MCF 10A (cell line): ENCODE measurements at regions not wholly inside any gene's neighbourhood (a gene's known extent, or its start where the extent isn't known, plus 50 kb on each side); places are given as distances from the start of the nearest gene placed in this dataset.

ENCODE experiments used
- BruUV-seq: library from RNA; stranded (reverse); fragments of 400-500 nt; replicated peaks from 2 replicates; lab custom pipeline; 2021; lab: Mats Ljungman, UMichigan
- CTCF ChIA-PET: fragments of 300-600 bp; sonication (Branson Sonifier 250); formaldehyde crosslinking; extraction: SDS; loops from one replicate; lab custom pipeline; 2021; ENCODE audit warnings: antibody characterized with exemption, inconsistent platforms; lab: Yijun Ruan, JAX
- POLR2A ChIA-PET: fragments of 300-600, 350-650 bp; sonication (Branson Sonifier 250); formaldehyde crosslinking; extraction: SDS; loops from one replicate; lab custom pipeline; 2020; ENCODE audit warnings: antibody characterized with exemption, inconsistent platforms; lab: Yijun Ruan, JAX
- DNase-seq: peaks from one replicate; pipeline ENCODE4 v3.0.0-alpha.2; 2018; ENCODE audit not compliant: unreplicated experiment
- H3K27ac Mint-ChIP-seq: one replicate; pipeline ENCODE4 v1.8.0; 2022; ENCODE audit warnings: mild to moderate bottlenecking, low read depth, mixed read lengths; ENCODE audit not compliant: unreplicated experiment
- H3K27me3 Mint-ChIP-seq: one replicate; pipeline ENCODE4 v1.8.0; 2022; ENCODE audit warnings: mixed read lengths; ENCODE audit not compliant: insufficient read depth, unreplicated experiment
- H3K36me3 Mint-ChIP-seq: one replicate; pipeline ENCODE4 v1.8.0; 2022; ENCODE audit warnings: mild to moderate bottlenecking, moderate library complexity, mixed read lengths; ENCODE audit not compliant: insufficient read depth, unreplicated experiment
- H3K4me1 Mint-ChIP-seq: one replicate; pipeline ENCODE4 v1.8.0; 2022; ENCODE audit warnings: mixed read lengths; ENCODE audit not compliant: insufficient read depth, unreplicated experiment
- H3K4me3 Mint-ChIP-seq: one replicate; pipeline ENCODE4 v1.8.0; 2022; ENCODE audit warnings: mild to moderate bottlenecking, moderate library complexity, mixed read lengths; ENCODE audit not compliant: unreplicated experiment
- H3K9me3 Mint-ChIP-seq: one replicate; pipeline ENCODE4 v1.8.0; 2022; ENCODE audit warnings: mixed read lengths; ENCODE audit not compliant: unreplicated experiment
- intact Hi-C: fragments of 100-400 bp; cut with micrococcal nuclease; formaldehyde crosslinking; loops from 2 replicates; pipeline ENCODE4 v1.14.1; 2022
- TF ChIP-seq, protein P1 (sequence below): fragments of 200-600 bp; IDR thresholded peaks from one replicate; pipeline ENCODE4 v1.8.0; 2022; ENCODE audit warnings: antibody characterized with exemption, mild to moderate bottlenecking; ENCODE audit not compliant: unreplicated experiment

DNA sequence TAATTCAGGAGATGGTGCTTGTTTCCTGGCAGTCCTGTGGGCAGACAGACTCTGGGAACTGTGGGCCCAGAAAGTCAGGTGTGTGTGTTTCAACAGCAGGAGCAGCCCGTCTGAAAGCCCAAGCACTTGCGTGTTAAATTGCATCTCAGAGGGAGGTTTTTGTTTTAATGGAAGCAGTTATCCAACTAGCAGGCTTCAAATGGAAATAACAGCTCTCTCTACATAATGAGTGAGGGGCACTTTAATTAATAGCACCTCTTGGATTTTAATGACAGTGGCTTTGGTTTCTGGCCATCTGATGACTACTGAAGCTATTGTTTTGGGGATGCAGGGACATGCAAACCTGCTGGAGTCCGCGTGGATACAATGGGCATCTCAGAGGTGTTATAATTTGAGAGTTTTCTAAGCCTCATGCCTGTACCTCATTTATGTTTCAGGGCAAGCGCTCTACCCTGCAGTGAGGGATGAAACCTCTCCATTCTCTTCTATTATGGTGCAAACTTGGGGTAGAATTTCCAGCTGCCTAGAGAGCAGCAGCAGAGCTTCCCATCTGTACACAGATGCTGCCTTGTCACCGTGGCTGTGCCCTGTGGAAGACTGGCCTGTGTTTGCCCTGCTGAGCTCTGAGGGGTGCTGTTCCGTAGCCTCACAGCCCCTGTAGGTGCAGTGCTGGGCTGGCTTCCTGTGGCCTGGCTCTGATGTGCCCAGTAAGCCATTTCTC is 206.6 kb upstream of the GPR26 start:
- no TSS peak for BruUV-seq

DNA sequence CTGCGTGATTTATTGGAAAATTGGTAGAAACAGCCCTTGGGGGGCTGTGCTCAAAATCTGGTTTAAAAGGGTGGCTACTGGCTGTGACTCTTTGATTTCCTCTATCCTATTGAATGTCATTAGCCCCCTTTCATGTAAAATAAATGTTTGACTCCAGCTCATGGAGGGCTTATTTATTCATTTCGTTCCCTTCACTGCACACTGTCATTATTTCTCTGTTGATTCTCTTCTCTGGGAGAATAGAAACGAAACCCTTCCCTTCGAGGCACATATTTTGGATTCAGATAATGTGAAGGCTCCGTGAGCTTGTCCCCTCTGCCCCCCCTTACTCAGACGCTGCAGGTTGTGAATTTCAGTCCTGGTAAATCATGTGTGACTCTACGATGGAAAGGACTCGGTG is 203.9 kb upstream of the GPR26 start:
- no peak for DNase-seq
- Mint-ChIP-seq H3K4me1 (no peaks in the 10 kb centered on the region), H3K36me3 (no peaks in the 10 kb centered on the region), H3K9me3 (no peaks in the 10 kb centered on the region), H3K27ac (no peak overlapping the region), H3K27me3 (no peaks in the 10 kb centered on the region), H3K4me3 (no peak overlapping the region)
- intact Hi-C loops: no loop called here
- TF ChIP-seq, protein P1, sequence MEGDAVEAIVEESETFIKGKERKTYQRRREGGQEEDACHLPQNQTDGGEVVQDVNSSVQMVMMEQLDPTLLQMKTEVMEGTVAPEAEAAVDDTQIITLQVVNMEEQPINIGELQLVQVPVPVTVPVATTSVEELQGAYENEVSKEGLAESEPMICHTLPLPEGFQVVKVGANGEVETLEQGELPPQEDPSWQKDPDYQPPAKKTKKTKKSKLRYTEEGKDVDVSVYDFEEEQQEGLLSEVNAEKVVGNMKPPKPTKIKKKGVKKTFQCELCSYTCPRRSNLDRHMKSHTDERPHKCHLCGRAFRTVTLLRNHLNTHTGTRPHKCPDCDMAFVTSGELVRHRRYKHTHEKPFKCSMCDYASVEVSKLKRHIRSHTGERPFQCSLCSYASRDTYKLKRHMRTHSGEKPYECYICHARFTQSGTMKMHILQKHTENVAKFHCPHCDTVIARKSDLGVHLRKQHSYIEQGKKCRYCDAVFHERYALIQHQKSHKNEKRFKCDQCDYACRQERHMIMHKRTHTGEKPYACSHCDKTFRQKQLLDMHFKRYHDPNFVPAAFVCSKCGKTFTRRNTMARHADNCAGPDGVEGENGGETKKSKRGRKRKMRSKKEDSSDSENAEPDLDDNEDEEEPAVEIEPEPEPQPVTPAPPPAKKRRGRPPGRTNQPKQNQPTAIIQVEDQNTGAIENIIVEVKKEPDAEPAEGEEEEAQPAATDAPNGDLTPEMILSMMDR: no peak
- BruUV-seq: no TSS peak
- CTCF ChIA-PET: interaction anchor here (1.1 kb wide), 1 partner anchor 32 kb away, joined by 3 read pairs; no protein-coding TSS in a partner anchor
- POLR2A ChIA-PET: no interaction called here

More for the DNA sequence above, 206.6 kb upstream of the GPR26 start:
- Mint-ChIP-seq H3K9me3 (no peaks in the 10 kb centered on the region), H3K27me3 (no peaks in the 10 kb centered on the region), H3K27ac (no peak overlapping the region), H3K36me3 (no peaks in the 10 kb centered on the region), H3K4me3 (no peak overlapping the region), H3K4me1 (no peaks in the 10 kb centered on the region)
- TF ChIP-seq, protein P1: no peak
- no peak for DNase-seq
- CTCF ChIA-PET: interaction anchor here (0.6 kb wide), 1 partner anchor 1085 kb away, joined by 3 read pairs; the partner anchor contains the start of gene PLEKHA1
- intact Hi-C loops: no loop called here
- POLR2A ChIA-PET: no interaction called here

- POLR2A ChIA-PET: no interaction called here
- CTCF ChIA-PET: interaction anchor here (1.1 kb wide), 1 partner anchor 32 kb away, joined by 3 read pairs; no protein-coding TSS in a partner anchor
- no peaks in the 10 kb centered on the region for H3K9me3 Mint-ChIP-seq
- no peak overlapping the region for H3K4me3 Mint-ChIP-seq
- no peak overlapping the region for H3K27ac Mint-ChIP-seq
- no TSS peak for BruUV-seq
- intact Hi-C loops: no loop called here
- no peaks in the 10 kb centered on the region for H3K27me3 Mint-ChIP-seq
- H3K4me1 Mint-ChIP-seq: no peaks in the 10 kb centered on the region
- no peaks in the 10 kb centered on the region for H3K36me3 Mint-ChIP-seq
- no peak for DNase-seq
- TF ChIP-seq, protein P1: no peak
Measured at GRCh38 chr10:123462756-123463155, 203.4 kb upstream of the GPR26 start.

DNA sequence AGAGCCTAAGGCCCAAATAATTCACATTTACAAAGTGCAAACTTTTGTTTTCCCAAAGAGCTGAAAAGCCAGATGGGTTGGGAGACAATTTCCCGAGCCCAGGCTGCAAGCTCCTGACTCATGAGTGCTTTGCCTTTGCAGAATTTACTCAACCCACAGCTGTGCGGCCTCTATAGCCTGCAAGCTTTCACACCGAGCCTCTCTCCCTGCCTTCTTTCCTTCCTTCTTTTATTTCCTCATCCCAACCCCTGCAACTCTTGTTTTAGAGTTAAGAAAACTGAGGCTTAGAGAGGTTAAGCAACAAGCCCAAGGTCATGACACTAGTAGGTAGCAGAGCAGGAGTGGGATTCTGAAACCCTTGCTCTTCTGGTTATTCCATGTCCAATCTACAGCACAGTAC is 203.0 kb upstream of the GPR26 start:
- TF ChIP-seq, protein P1: no peak
- H3K27me3 Mint-ChIP-seq: no peaks in the 10 kb centered on the region
- no TSS peak for BruUV-seq
- H3K4me1 Mint-ChIP-seq: no peaks in the 10 kb centered on the region
- H3K9me3 Mint-ChIP-seq: no peaks in the 10 kb centered on the region
- ChIA-PET POLR2A (no interaction called here), CTCF (interaction anchor here (1.1 kb wide), 1 partner anchor 33 kb away, joined by 3 read pairs; no protein-coding TSS in a partner anchor)
- H3K36me3 Mint-ChIP-seq: no peaks in the 10 kb centered on the region
- no peak overlapping the region for H3K27ac Mint-ChIP-seq
- intact Hi-C loops: no loop called here
- H3K4me3 Mint-ChIP-seq: no peak overlapping the region
- DNase-seq: no peak
